WI38 (cell line): ENCODE measurements at regions not wholly inside any gene's neighbourhood (a gene's known extent, or its start where the extent isn't known, plus 50 kb on each side); places are given as distances from the start of the nearest gene placed in this dataset.

Source experiments
- H3K4me3 ChIP-seq: 2 replicates; pipeline ENCODE4 v1.5.1; 2011; ENCODE audit warnings: low read depth, mild to moderate bottlenecking, control low read depth, low read length
- CTCF ChIP-seq: IDR thresholded peaks from 2 replicates; pipeline ENCODE4 v1.5.1; 2012; ENCODE audit warnings: low read depth, mild to moderate bottlenecking, control low read depth, low read length

GRCh38 chr14:22422238-22422637 is 166.8 kb downstream of the DAD1 start:
- TF ChIP-seq CTCF, result no peak
- no peak overlapping the region for H3K4me3 ChIP-seq

GRCh38 chr14:22420598-22421186 is 168.3 kb downstream of the DAD1 start:
- H3K4me3 ChIP-seq, result no peak overlapping the region
- no peak for TF ChIP-seq CTCF

GRCh38 chr14:22419620-22420019 is 169.4 kb downstream of the DAD1 start:
- no peak overlapping the region for H3K4me3 ChIP-seq
- no peak for TF ChIP-seq CTCF

GRCh38 chr14:22418631-22419030 is 170.4 kb downstream of the DAD1 start:
- no peak for TF ChIP-seq CTCF
- no peak overlapping the region for H3K4me3 ChIP-seq

- TF ChIP-seq CTCF, result no peak
- no peak overlapping the region for H3K4me3 ChIP-seq
These were observed 171.1 kb downstream of the DAD1 start for GRCh38 chr14:22417914-22418313.

GRCh38 chr14:22416193-22416592 is 172.8 kb downstream of the DAD1 start:
- H3K4me3 ChIP-seq, result no peak overlapping the region
- no peak for TF ChIP-seq CTCF

- H3K4me3 ChIP-seq, result no peak overlapping the region
- no peak for TF ChIP-seq CTCF
These were observed 173.4 kb downstream of the DAD1 start for GRCh38 chr14:22415605-22415959.
